ENCODE measurements at regions not wholly inside any gene's neighbourhood (a gene's known extent, or its start where the extent isn't known, plus 50 kb on each side); places are given as distances from the start of the nearest gene placed in this dataset.

DNA sequence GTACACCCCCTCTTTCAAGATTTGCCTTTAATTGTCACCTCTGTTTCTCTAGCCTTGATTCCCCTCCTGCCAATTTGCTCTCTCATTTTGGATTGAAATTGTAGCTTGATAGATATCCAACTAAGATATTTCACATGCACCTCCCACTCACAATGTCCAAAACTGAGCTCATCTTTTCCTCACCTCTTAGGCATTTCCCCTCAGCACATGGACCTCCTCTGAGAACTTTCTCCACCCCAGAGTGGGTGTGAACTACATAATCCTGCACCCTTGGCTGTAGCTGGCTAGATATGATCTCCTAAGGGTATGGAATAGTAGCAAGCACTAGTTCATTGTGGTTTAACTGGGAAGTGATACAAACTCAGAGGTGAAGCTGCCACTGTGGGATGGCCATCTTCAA, 91.5 kb upstream of the SESN3 start:
- intact Hi-C loops (cut with DNase I), result no loop called here

DNA sequence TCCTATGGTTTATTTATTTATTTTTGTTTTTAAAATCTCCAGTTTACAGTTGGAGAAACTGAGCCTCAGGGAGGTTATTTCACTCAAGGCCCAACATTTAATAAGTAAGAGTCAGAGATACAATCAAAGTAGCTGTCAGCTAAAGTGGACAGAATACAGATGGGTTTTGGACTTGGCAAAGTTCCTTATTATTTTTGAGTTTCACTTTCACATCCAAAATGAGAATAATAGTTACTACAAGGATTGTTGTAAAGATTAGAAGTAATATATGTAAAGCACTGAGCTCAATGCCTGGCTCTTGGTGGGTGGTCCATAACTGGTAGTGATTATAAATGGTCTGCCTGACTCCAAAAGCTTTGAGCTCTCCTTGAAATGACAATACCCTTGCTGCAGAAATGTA, 87.5 kb upstream of the SESN3 start:
- intact Hi-C loops (cut with DNase I), result no loop called here
- DNase-seq (no peak), ATAC-seq (no peak)
- Histone ChIP-seq H3K4me3 (ENCODE audit: low read length) (no peak overlapping the region), H3K9me3 (ENCODE audit: control insufficient read depth, low read length) (no peaks in the 10 kb centered on the region), H3K27me3 (ENCODE audit: control insufficient read depth, insufficient read depth) (no peaks in the 10 kb centered on the region), H3K4me1 (ENCODE audit: control insufficient read depth, insufficient read depth, low read length) (peaks cover 3% of the 10 kb centered on the region), H3K27ac (ENCODE audit: low read length) (no peak overlapping the region)

More for the DNA sequence above, 91.5 kb upstream of the SESN3 start:
- Histone ChIP-seq H3K27me3 (ENCODE audit: control insufficient read depth, insufficient read depth) (no peaks in the 10 kb centered on the region), H3K9me3 (ENCODE audit: control insufficient read depth, low read length) (no peaks in the 10 kb centered on the region), H3K27ac (ENCODE audit: low read length) (no peak overlapping the region), H3K4me1 (ENCODE audit: control insufficient read depth, insufficient read depth, low read length) (peaks cover 3% of the 10 kb centered on the region), H3K4me3 (ENCODE audit: low read length) (no peak overlapping the region)
- peak in 1 of 2 donors; percentile 77 for ATAC-seq
- DNase-seq, result no peak

DNA sequence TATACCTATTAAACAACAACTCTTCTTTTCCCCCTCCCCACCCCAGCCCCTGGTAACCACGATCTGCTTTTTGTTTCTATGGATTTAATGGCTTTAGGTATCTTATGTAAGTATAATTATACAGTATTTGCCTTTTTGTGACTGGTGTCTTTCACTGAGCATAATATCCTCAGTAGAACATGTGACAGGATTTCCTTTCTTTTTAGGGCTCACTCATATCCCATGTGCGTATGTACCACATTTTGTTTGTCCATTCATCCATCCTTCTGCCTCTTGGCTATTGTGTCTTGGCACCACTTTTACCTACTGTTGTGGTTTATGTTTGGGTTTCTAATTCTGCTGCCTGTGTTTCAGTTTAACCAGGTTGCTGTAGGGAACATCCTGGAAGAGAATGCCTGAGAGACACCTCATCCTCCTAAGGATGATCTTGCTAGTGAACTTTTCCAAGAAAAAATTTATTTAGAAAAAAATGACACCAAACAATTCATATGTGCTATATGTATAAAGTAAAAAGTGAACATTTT, 77.6 kb upstream of the SESN3 start:
- intact Hi-C loops (cut with DNase I), result no loop called here
- no peaks in the 10 kb centered on the region for H3K27me3 ChIP-seq (ENCODE audit: control insufficient read depth, insufficient read depth)
- WGBS, result 83% methylated on average over 2 of the region's 2 CpGs
- no peaks in the 10 kb centered on the region for H3K9me3 ChIP-seq (ENCODE audit: control insufficient read depth, low read length)
- no peaks in the 10 kb centered on the region for H3K4me1 ChIP-seq (ENCODE audit: control insufficient read depth, insufficient read depth, low read length)
- H3K27ac ChIP-seq (ENCODE audit: low read length), result no peak overlapping the region
- DNase-seq, result no peak
- H3K4me3 ChIP-seq (ENCODE audit: low read length), result no peak overlapping the region
- ATAC-seq, result no peak

DNA sequence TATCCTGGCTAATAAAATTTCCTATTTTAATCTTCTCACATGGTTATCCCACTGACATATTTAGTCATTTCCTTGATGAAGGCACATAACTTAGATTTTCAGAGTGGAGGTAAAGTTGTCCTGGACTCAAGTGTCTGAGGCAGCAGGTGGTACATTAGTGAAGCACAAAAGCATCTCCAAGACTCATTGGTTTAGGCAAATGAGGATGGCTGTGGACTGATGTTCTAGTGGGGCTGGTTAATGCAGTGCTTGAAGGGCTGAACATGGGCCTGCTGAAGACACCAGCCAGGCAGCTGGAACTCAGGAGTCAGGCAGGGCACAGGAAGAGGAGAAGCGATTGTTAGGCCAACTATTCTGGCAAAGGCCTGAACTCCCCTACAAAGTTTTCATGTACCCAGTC, 76.3 kb upstream of the SESN3 start:
- H3K27ac ChIP-seq (ENCODE audit: low read length), result no peak overlapping the region
- H3K27me3 ChIP-seq (ENCODE audit: control insufficient read depth, insufficient read depth), result no peaks in the 10 kb centered on the region
- no peak overlapping the region for H3K4me3 ChIP-seq (ENCODE audit: low read length)
- 83% methylated on average over 1 of the region's 1 CpG for WGBS
- DNase-seq (no peak), ATAC-seq (no peak)
- intact Hi-C loops (cut with DNase I), result no loop called here
- H3K4me1 ChIP-seq (ENCODE audit: control insufficient read depth, insufficient read depth, low read length), result no peaks in the 10 kb centered on the region
- no peaks in the 10 kb centered on the region for H3K9me3 ChIP-seq (ENCODE audit: control insufficient read depth, low read length)

DNA sequence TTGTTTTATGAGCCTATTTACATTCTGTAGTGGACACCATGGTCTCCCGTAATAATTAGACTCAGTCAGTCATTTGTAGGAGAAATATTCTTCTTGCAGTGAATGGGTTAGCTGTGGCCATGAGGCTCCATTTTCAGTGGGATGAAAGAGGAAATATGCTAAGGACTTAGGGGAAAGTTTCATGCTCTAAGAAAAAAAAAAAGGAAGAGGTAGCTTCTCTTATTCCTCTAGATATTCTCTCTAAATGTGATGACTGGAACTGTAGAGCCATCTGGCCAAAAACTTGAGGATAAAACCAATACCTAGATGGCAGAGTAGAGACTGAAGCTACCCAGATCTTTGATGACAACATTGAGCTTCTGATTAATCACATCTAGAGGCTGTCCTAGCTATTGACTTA, 75.8 kb upstream of the SESN3 start:
- no peak for ATAC-seq
- H3K9me3 ChIP-seq (ENCODE audit: control insufficient read depth, low read length), result no peaks in the 10 kb centered on the region
- no peaks in the 10 kb centered on the region for H3K4me1 ChIP-seq (ENCODE audit: control insufficient read depth, insufficient read depth, low read length)
- intact Hi-C loops (cut with DNase I), result no loop called here
- H3K27me3 ChIP-seq (ENCODE audit: control insufficient read depth, insufficient read depth), result no peaks in the 10 kb centered on the region
- WGBS, result 92% methylated on average over 1 of the region's 1 CpG
- H3K27ac ChIP-seq (ENCODE audit: low read length), result no peak overlapping the region
- no peak overlapping the region for H3K4me3 ChIP-seq (ENCODE audit: low read length)
- no peak for DNase-seq

DNA sequence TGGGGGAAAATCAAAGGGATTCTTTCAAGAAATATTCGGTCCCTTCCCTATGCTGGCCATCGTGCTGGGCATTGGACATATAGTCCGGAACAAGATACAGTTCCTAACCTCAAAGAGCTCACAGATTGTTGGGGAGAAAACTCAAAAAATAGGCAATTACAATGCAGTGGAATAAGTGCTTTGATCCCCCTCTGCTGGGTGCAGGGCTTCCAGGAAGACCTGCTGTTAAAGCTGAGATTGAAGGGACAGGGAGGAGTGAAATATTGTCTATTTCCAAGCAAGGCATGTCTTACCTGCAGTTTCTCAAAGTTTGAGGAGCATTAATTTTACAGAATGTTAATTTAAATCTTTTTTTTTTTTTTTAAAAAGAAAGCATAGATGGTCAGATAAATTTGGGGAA, 75.1 kb upstream of the SESN3 start:
- intact Hi-C loops (cut with DNase I), result no loop called here
- H3K27ac ChIP-seq (ENCODE audit: low read length), result no peak overlapping the region
- WGBS, result 56% methylated on average over 3 of the region's 3 CpGs
- no peaks in the 10 kb centered on the region for H3K27me3 ChIP-seq (ENCODE audit: control insufficient read depth, insufficient read depth)
- ATAC-seq (no peak), DNase-seq (no peak)
- no peak overlapping the region for H3K4me3 ChIP-seq (ENCODE audit: low read length)
- no peaks in the 10 kb centered on the region for H3K9me3 ChIP-seq (ENCODE audit: control insufficient read depth, low read length)
- no peaks in the 10 kb centered on the region for H3K4me1 ChIP-seq (ENCODE audit: control insufficient read depth, insufficient read depth, low read length)

DNA sequence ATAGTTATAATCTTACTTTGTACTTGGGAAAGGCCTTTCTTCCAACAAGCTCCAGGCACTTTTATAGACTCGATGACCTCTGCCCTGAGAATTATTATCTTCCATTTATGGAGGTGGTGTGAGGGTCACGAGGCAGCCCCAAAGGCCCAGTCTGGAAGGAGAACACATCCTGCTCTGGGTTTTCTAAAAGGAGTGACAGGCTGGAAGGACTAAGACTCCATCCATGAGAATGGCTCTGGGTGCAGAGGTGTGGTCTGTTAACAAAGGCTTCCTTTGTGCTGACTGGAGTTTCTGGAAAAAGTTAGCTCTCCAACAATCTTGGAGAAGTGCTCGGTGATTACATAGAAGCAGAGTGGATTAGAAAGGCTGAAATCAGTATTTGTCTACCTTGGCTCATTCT, 74.7 kb upstream of the SESN3 start:
- DNase-seq, result no peak
- 63% methylated on average over 3 of the region's 3 CpGs for WGBS
- ATAC-seq, result peak; percentile 66 to 71
- intact Hi-C loops (cut with DNase I), result no loop called here
- no peaks in the 10 kb centered on the region for H3K27me3 ChIP-seq (ENCODE audit: control insufficient read depth, insufficient read depth)
- H3K9me3 ChIP-seq (ENCODE audit: control insufficient read depth, low read length), result no peaks in the 10 kb centered on the region
- no peak overlapping the region for H3K4me3 ChIP-seq (ENCODE audit: low read length)
- H3K27ac ChIP-seq (ENCODE audit: low read length), result no peak overlapping the region
- no peaks in the 10 kb centered on the region for H3K4me1 ChIP-seq (ENCODE audit: control insufficient read depth, insufficient read depth, low read length)

DNA sequence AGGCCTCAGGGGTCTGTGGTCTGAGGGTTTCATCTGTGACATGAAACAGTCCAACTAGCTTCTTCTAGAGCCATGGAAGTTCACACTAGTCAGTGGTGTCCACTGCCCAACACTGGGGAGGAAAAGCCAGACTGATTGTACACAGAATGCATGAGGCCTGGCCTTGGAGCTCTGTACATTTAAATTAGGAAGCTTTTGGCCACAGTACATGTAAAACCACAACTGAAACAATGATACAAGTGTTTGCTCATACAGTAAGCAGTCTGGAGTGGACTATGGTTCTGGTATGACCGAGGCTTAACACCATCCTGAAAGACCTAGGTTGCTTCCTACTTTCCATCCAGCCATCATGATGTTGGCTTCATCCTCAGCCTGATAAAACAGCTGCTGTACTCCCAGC, 73.8 kb upstream of the SESN3 start:
- DNase-seq (no peak), ATAC-seq (no peak)
- Histone ChIP-seq H3K27me3 (ENCODE audit: control insufficient read depth, insufficient read depth) (no peaks in the 10 kb centered on the region), H3K9me3 (ENCODE audit: control insufficient read depth, low read length) (no peaks in the 10 kb centered on the region), H3K4me3 (ENCODE audit: low read length) (no peak overlapping the region), H3K27ac (ENCODE audit: low read length) (no peak overlapping the region), H3K4me1 (ENCODE audit: control insufficient read depth, insufficient read depth, low read length) (no peaks in the 10 kb centered on the region)
- 78% methylated on average over 1 of the region's 1 CpG for WGBS
- intact Hi-C loops (cut with DNase I), result no loop called here

DNA sequence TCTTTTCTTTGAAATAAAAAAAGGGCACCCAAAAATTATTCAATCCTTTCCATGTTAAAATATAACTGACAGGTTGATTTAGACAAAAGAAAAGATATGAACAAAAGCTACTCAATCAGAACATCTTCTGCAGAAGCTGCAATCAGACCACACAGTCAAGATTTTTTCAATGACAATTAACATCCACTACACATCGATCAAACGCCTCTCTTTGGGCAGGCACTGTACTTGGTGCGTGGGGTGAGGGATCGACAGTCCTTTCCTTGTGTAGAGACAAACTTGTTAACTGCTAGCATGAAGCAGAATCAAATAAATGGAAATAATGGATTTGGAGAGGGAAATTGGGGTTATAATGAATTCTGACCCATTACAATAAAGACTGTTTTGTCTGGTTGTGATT, 71.2 kb upstream of the SESN3 start:
- no peaks in the 10 kb centered on the region for H3K27me3 ChIP-seq (ENCODE audit: control insufficient read depth, insufficient read depth)
- H3K9me3 ChIP-seq (ENCODE audit: control insufficient read depth, low read length), result no peaks in the 10 kb centered on the region
- DNase-seq, result no peak
- H3K27ac ChIP-seq (ENCODE audit: low read length), result no peak overlapping the region
- intact Hi-C loops (cut with DNase I), result no loop called here
- H3K4me1 ChIP-seq (ENCODE audit: control insufficient read depth, insufficient read depth, low read length), result no peaks in the 10 kb centered on the region
- no peak for ATAC-seq
- WGBS, result 97% methylated on average over 4 of the region's 4 CpGs
- no peak overlapping the region for H3K4me3 ChIP-seq (ENCODE audit: low read length)

DNA sequence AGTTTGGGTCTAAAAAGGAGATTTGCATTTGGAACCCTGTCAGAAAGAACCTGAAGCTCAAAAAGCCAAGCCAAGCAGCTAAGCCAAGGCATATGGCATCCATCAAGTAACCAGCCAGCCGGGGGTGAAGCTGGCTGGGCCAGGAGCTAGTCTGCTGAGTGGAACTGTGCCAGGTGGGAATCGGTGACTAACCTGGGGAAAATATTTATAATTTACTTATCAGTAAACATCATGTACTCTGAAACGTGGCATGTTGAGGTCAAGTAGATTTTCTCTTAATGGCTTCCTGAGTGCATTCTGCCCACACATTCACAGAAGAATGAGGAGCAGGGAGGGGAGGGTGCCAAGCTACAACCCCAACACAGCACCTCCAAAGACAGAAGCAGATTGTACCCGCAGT, 70.5 kb upstream of the SESN3 start:
- WGBS, result 53% methylated on average over 4 of the region's 4 CpGs
- no peak for ATAC-seq
- no peak overlapping the region for H3K4me3 ChIP-seq (ENCODE audit: low read length)
- H3K27me3 ChIP-seq (ENCODE audit: control insufficient read depth, insufficient read depth), result no peaks in the 10 kb centered on the region
- H3K27ac ChIP-seq (ENCODE audit: low read length), result no peak overlapping the region
- DNase-seq, result no peak
- no peaks in the 10 kb centered on the region for H3K4me1 ChIP-seq (ENCODE audit: control insufficient read depth, insufficient read depth, low read length)
- H3K9me3 ChIP-seq (ENCODE audit: control insufficient read depth, low read length), result no peaks in the 10 kb centered on the region
- intact Hi-C loops (cut with DNase I), result no loop called here

DNA sequence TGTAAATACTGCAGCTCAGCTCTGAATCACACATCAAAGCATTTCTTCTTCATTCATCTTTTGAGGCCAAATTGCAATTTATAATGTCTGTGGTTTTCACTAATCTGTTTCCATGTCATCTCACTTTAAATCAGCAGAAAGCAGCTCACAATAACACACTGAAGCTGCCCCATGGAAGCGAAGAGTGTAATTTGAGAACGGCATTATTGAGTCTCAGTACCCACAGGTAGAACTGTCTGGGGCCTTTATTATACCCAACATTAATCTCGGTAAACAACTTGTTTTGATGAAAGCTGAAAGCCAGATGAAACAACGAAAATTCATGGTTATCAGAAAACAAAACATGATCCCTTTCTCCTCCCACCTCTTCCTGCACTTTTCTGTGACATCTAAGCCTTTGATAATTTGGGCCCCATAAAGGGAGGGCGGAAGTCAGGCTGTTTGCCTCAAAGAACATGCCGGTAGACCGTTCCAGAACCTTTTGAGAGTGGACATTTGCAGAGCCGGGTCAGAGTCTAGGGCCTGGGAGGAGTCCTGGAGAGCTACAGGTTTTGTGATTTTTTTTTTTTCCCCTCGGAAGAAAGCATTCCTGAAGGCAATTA, 68.2 kb upstream of the SESN3 start:
- intact Hi-C loops (cut with DNase I), result no loop called here
- 64% methylated on average over 9 of the region's 9 CpGs for WGBS

More for the DNA sequence above, 68.2 kb upstream of the SESN3 start:
- no peak for ATAC-seq
- Histone ChIP-seq H3K9me3 (ENCODE audit: control insufficient read depth, low read length) (no peaks in the 10 kb centered on the region), H3K4me3 (ENCODE audit: low read length) (no peak overlapping the region), H3K4me1 (ENCODE audit: control insufficient read depth, insufficient read depth, low read length) (no peaks in the 10 kb centered on the region), H3K27me3 (ENCODE audit: control insufficient read depth, insufficient read depth) (no peaks in the 10 kb centered on the region), H3K27ac (ENCODE audit: low read length) (no peak overlapping the region)
- no peak for DNase-seq
